ENCODE measurements at regions not wholly inside any gene's neighbourhood (a gene's known extent, or its start where the extent isn't known, plus 50 kb on each side); places are given as distances from the start of the nearest gene placed in this dataset.
"Not testable (repeated sequence)": the region's sequence is repeated elsewhere in the genome, so short reads cannot be mapped to it uniquely, and the experiment has no call there.

DNA sequence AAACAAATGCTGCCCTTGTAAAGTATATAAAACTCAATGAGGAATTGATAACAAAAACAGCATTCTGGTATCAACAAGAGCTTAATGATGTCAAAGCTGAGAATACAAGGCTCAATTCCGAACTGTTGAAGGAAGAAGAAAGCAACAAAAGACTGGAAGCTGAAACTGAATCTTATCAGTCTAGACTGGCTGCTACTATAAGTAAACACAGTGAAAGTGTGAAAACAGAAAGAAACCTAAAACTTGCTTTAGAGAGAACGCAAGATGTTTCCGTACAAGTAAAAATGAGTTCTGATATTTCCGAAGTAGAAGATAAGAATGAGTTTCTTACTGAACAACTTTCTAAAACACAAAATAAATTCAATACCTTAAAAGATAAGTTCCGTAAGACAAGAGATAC is 1167.7 kb downstream of the FOXD4L5 start:
- TF ChIP-seq, protein P1, sequence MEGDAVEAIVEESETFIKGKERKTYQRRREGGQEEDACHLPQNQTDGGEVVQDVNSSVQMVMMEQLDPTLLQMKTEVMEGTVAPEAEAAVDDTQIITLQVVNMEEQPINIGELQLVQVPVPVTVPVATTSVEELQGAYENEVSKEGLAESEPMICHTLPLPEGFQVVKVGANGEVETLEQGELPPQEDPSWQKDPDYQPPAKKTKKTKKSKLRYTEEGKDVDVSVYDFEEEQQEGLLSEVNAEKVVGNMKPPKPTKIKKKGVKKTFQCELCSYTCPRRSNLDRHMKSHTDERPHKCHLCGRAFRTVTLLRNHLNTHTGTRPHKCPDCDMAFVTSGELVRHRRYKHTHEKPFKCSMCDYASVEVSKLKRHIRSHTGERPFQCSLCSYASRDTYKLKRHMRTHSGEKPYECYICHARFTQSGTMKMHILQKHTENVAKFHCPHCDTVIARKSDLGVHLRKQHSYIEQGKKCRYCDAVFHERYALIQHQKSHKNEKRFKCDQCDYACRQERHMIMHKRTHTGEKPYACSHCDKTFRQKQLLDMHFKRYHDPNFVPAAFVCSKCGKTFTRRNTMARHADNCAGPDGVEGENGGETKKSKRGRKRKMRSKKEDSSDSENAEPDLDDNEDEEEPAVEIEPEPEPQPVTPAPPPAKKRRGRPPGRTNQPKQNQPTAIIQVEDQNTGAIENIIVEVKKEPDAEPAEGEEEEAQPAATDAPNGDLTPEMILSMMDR (IDR thresholded peaks at IDR 0.05) = not testable (repeated sequence)
- TF ChIP-seq, protein P2, sequence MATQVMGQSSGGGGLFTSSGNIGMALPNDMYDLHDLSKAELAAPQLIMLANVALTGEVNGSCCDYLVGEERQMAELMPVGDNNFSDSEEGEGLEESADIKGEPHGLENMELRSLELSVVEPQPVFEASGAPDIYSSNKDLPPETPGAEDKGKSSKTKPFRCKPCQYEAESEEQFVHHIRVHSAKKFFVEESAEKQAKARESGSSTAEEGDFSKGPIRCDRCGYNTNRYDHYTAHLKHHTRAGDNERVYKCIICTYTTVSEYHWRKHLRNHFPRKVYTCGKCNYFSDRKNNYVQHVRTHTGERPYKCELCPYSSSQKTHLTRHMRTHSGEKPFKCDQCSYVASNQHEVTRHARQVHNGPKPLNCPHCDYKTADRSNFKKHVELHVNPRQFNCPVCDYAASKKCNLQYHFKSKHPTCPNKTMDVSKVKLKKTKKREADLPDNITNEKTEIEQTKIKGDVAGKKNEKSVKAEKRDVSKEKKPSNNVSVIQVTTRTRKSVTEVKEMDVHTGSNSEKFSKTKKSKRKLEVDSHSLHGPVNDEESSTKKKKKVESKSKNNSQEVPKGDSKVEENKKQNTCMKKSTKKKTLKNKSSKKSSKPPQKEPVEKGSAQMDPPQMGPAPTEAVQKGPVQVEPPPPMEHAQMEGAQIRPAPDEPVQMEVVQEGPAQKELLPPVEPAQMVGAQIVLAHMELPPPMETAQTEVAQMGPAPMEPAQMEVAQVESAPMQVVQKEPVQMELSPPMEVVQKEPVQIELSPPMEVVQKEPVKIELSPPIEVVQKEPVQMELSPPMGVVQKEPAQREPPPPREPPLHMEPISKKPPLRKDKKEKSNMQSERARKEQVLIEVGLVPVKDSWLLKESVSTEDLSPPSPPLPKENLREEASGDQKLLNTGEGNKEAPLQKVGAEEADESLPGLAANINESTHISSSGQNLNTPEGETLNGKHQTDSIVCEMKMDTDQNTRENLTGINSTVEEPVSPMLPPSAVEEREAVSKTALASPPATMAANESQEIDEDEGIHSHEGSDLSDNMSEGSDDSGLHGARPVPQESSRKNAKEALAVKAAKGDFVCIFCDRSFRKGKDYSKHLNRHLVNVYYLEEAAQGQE (IDR thresholded peaks at IDR 0.05; ENCODE audit: insufficient read depth in 1 of 2, low read depth in 2 of 2, low read length in 1 of 2) = not testable (repeated sequence)
- not testable (repeated sequence) for TF ChIP-seq POLR2AphosphoS5, TCF7L2 (IDR thresholded peaks at IDR 0.05; ENCODE audit: low read depth, low read length)
